ENCODE measurements at regions not wholly inside any gene's neighbourhood (a gene's known extent, or its start where the extent isn't known, plus 50 kb on each side); places are given as distances from the start of the nearest gene placed in this dataset.

DNA sequence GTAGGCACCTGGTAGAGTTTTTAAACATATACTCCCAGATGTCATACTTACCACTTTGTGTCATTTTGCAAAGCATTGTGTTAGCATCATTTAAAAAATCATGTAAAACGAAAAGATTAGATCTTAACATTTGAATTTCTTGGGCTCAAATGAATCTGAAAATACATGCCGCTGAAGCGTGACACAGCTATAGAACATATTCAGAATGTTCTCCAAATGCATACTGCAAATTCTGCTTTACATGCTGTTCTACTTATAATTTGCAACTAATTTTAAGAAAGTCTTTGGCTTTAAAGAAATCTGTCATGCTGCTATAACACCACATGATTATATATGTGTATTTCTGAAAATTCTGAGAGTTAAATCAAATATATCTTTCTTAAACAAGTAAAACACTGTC, 109.2 kb upstream of the CAV2 start:
- Histone ChIP-seq H3K27me3 (ENCODE audit: insufficient read depth, low read length) (no peaks in the 10 kb centered on the region), H3K4me2 (ENCODE audit: low read length) (no peak overlapping the region), H3K4me1 (ENCODE audit: insufficient read depth, low read length) (peaks cover 16% of the 10 kb centered on the region), H3K36me3 (ENCODE audit: insufficient read depth, low read length) (no peaks in the 10 kb centered on the region), H2AFZ (ENCODE audit: low read depth, low read length) (no peak overlapping the region), H4K20me1 (ENCODE audit: insufficient read depth, low read length) (no peaks in the 10 kb centered on the region), H3K79me2 (ENCODE audit: insufficient read depth, low read length) (no peaks in the 10 kb centered on the region), H3K9ac (ENCODE audit: low read length) (no peak overlapping the region), H3K27ac (ENCODE audit: low read depth, low read length) (no peak overlapping the region), H3K9me3 (ENCODE audit: insufficient read depth, low read depth, low read length) (no peaks in the 10 kb centered on the region), H3K4me3 (ENCODE audit: insufficient read depth, low read depth, low read length) (no peak overlapping the region)
- no peaks in the 10 kb centered on the region for H3K36me3 Mint-ChIP-seq (ENCODE audit: low read depth, unreplicated experiment)
- TF ChIP-seq, protein P1, sequence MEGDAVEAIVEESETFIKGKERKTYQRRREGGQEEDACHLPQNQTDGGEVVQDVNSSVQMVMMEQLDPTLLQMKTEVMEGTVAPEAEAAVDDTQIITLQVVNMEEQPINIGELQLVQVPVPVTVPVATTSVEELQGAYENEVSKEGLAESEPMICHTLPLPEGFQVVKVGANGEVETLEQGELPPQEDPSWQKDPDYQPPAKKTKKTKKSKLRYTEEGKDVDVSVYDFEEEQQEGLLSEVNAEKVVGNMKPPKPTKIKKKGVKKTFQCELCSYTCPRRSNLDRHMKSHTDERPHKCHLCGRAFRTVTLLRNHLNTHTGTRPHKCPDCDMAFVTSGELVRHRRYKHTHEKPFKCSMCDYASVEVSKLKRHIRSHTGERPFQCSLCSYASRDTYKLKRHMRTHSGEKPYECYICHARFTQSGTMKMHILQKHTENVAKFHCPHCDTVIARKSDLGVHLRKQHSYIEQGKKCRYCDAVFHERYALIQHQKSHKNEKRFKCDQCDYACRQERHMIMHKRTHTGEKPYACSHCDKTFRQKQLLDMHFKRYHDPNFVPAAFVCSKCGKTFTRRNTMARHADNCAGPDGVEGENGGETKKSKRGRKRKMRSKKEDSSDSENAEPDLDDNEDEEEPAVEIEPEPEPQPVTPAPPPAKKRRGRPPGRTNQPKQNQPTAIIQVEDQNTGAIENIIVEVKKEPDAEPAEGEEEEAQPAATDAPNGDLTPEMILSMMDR (IDR thresholded peaks at IDR 0.05; ENCODE audit: insufficient read depth, low read depth, low read length): no peak
- no peak for TF ChIP-seq EZH2 (IDR thresholded peaks at IDR 0.05; ENCODE audit: insufficient read depth, low read length)
- H3K9me3 Mint-ChIP-seq (ENCODE audit: unreplicated experiment): no peaks in the 10 kb centered on the region
- no peak overlapping the region for H3K27ac Mint-ChIP-seq (ENCODE audit: unreplicated experiment)
- peaks cover 14% of the 10 kb centered on the region for H3K4me1 Mint-ChIP-seq (ENCODE audit: low read depth, unreplicated experiment)
- FAIRE-seq (no peak), DNase-seq (ENCODE audit: low read depth) (no peak)
- H3K4me3 Mint-ChIP-seq (ENCODE audit: unreplicated experiment): no peak overlapping the region
- H3K27me3 Mint-ChIP-seq (ENCODE audit: low read depth, unreplicated experiment): no peaks in the 10 kb centered on the region

DNA sequence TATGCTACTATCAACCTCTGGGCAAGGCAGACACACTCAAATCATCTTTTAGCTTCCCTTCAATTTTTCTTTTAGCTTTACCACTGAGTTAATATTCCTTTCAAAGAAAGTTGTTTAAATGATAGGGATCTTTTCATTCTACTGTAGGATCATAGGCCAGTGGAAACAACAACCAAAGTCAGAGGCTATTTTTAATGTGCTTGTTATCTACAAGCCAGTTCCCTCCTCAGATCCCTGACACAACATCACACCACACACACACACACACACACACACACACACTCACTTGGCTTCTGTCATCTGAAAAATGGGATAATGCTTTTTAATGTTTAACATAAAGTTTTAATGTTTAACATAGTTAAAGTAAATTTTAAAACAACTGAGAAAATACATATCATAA, 106.7 kb upstream of the CAV2 start:
- H3K9me3 Mint-ChIP-seq (ENCODE audit: unreplicated experiment): peaks cover 4% of the 10 kb centered on the region
- no peaks in the 10 kb centered on the region for H3K27me3 Mint-ChIP-seq (ENCODE audit: low read depth, unreplicated experiment)
- TF ChIP-seq, protein P1 (IDR thresholded peaks at IDR 0.05; ENCODE audit: insufficient read depth, low read depth, low read length): no peak
- TF ChIP-seq EZH2 (IDR thresholded peaks at IDR 0.05; ENCODE audit: insufficient read depth, low read length): no peak
- H3K4me3 ChIP-seq (ENCODE audit: insufficient read depth, low read depth, low read length): no peak overlapping the region
- H3K9me3 ChIP-seq (ENCODE audit: insufficient read depth, low read depth, low read length): no peaks in the 10 kb centered on the region
- no peaks in the 10 kb centered on the region for H3K79me2 ChIP-seq (ENCODE audit: insufficient read depth, low read length)
- H3K9ac ChIP-seq (ENCODE audit: low read length): no peak overlapping the region
- no peaks in the 10 kb centered on the region for H3K36me3 ChIP-seq (ENCODE audit: insufficient read depth, low read length)
- DNase-seq (ENCODE audit: low read depth): no peak
- H4K20me1 ChIP-seq (ENCODE audit: insufficient read depth, low read length): no peaks in the 10 kb centered on the region
- H3K4me1 Mint-ChIP-seq (ENCODE audit: low read depth, unreplicated experiment): peaks cover 19% of the 10 kb centered on the region
- no peaks in the 10 kb centered on the region for H3K36me3 Mint-ChIP-seq (ENCODE audit: low read depth, unreplicated experiment)
- H3K27me3 ChIP-seq (ENCODE audit: insufficient read depth, low read length): no peaks in the 10 kb centered on the region
- no peak overlapping the region for H2AFZ ChIP-seq (ENCODE audit: low read depth, low read length)
- no peak for FAIRE-seq
- H3K4me1 ChIP-seq (ENCODE audit: insufficient read depth, low read length): peaks cover 26% of the 10 kb centered on the region
- H3K4me3 Mint-ChIP-seq (ENCODE audit: unreplicated experiment): no peak overlapping the region
- H3K27ac ChIP-seq (ENCODE audit: low read depth, low read length): no peak overlapping the region
- no peak overlapping the region for H3K27ac Mint-ChIP-seq (ENCODE audit: unreplicated experiment)
- H3K4me2 ChIP-seq (ENCODE audit: low read length): no peak overlapping the region

DNA sequence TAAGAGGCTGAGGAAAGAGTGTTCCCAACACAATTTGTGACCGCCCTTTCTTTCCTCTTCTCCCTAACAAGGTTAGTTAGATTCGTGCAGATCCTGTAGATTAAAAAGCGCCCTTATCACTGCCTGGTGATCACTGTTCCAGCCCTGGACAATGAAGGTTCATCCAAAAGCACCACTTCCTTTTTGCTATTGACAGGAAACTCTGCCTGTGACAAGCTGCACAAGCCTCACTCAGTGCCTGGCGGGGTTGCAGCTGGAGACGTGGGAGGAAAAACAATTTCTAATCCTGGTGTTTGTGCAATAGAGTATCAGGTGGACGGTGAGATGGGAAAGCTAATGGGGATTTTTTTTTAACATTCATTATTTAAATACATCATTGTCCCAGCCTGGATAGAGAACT, 105.9 kb upstream of the CAV2 start:
- peak overlapping the region; percentile 57 for H2AFZ ChIP-seq (ENCODE audit: low read depth, low read length)
- FAIRE-seq (no peak), DNase-seq (ENCODE audit: low read depth) (peak; percentile 29)
- no peaks in the 10 kb centered on the region for H3K9me3 ChIP-seq (ENCODE audit: insufficient read depth, low read depth, low read length)
- no peak overlapping the region for H3K4me3 Mint-ChIP-seq (ENCODE audit: unreplicated experiment)
- peaks cover 6% of the 10 kb centered on the region for H3K9me3 Mint-ChIP-seq (ENCODE audit: unreplicated experiment)
- H3K4me3 ChIP-seq (ENCODE audit: insufficient read depth, low read depth, low read length): no peak overlapping the region
- no peaks in the 10 kb centered on the region for H4K20me1 ChIP-seq (ENCODE audit: insufficient read depth, low read length)
- H3K27ac ChIP-seq (ENCODE audit: low read depth, low read length): no peak overlapping the region
- H3K27ac Mint-ChIP-seq (ENCODE audit: unreplicated experiment): peak overlapping the region; percentile 60
- no peaks in the 10 kb centered on the region for H3K79me2 ChIP-seq (ENCODE audit: insufficient read depth, low read length)
- H3K4me1 ChIP-seq (ENCODE audit: insufficient read depth, low read length): peaks cover 26% of the 10 kb centered on the region
- no peak for TF ChIP-seq EZH2 (IDR thresholded peaks at IDR 0.05; ENCODE audit: insufficient read depth, low read length)
- TF ChIP-seq, protein P1 (IDR thresholded peaks at IDR 0.05; ENCODE audit: insufficient read depth, low read depth, low read length): no peak
- no peaks in the 10 kb centered on the region for H3K27me3 ChIP-seq (ENCODE audit: insufficient read depth, low read length)
- peak overlapping the region; percentile 8 for H3K9ac ChIP-seq (ENCODE audit: low read length)
- H3K4me1 Mint-ChIP-seq (ENCODE audit: low read depth, unreplicated experiment): peaks cover 22% of the 10 kb centered on the region
- H3K27me3 Mint-ChIP-seq (ENCODE audit: low read depth, unreplicated experiment): no peaks in the 10 kb centered on the region
- no peaks in the 10 kb centered on the region for H3K36me3 Mint-ChIP-seq (ENCODE audit: low read depth, unreplicated experiment)
- peak overlapping the region; percentile 33 for H3K4me2 ChIP-seq (ENCODE audit: low read length)
- H3K36me3 ChIP-seq (ENCODE audit: insufficient read depth, low read length): no peaks in the 10 kb centered on the region
